Sigmoid colon (tissue), 6 donors: ENCODE measurements at regions not wholly inside any gene's neighbourhood (a gene's known extent, or its start where the extent isn't known, plus 50 kb on each side); places are given as distances from the start of the nearest gene placed in this dataset.

Experiments
- DNase-seq: peaks from one replicate; pipeline ENCODE4 v3.0.0-alpha.2; 2019
- H3K27ac ChIP-seq, 4 donors: fragments of 200-600 bp; sonication (generic); one replicate each; pipeline ENCODE4 v1.5.1; 2016 to 2019; ENCODE audit warnings: mild to moderate bottlenecking in 1 of 4
- H3K27me3 ChIP-seq, 3 donors: fragments of 200-600 bp; sonication (generic); one replicate each; pipeline ENCODE4 v1.5.1; 2019; ENCODE audit warnings: mild to moderate bottlenecking in 1 of 3
- H3K36me3 ChIP-seq, 4 donors: fragments of 200-600 bp; sonication (generic); one replicate each; pipeline ENCODE4 v1.5.1; 2016 to 2019
- H3K4me1 ChIP-seq, 4 donors: fragments of 200-600 bp; sonication (generic); one replicate each; pipeline ENCODE4 v1.5.1; 2017 to 2019
- H3K4me3 ChIP-seq, 4 donors: fragments of 200-600 bp; sonication (generic); one replicate each; pipeline ENCODE4 v1.5.1; 2017 to 2019; ENCODE audit warnings: mild to moderate bottlenecking in 2 of 4, moderate library complexity in 1 of 4
- H3K9me3 ChIP-seq, 4 donors: fragments of 200-600 bp in 3 of 4; sonication (generic) in 3 of 4; one replicate each; pipeline versions ENCODE4 v1.5.1 to v1.6.1; 2013 to 2019
- EP300 ChIP-seq, 4 donors: sonication (generic); formaldehyde crosslinking; IDR thresholded peaks; one replicate each; pipeline ENCODE4 v1.6.1; 2017; ENCODE audit warnings: antibody characterized with exemption in 4 of 4
- POLR2A ChIP-seq, 2 donors: fragments of 450-650 bp; IDR thresholded peaks; one replicate each; pipeline ENCODE4 v1.6.1; 2016; ENCODE audit warnings: antibody characterized with exemption in 2 of 2, mild to moderate bottlenecking in 2 of 2, moderate library complexity in 2 of 2
- POLR2AphosphoS5 ChIP-seq, 4 donors: sonication (generic); formaldehyde crosslinking; IDR thresholded peaks; one replicate each; pipeline ENCODE4 v1.6.1; 2017; ENCODE audit warnings: antibody characterized with exemption in 4 of 4
- WGBS, 2 donors: extraction: QIAGEN DNeasy Blood & Tissue Kit; methylation state at CpG; one replicate each; pipeline ENCODE4 v1.1.7; 2013; 5-methylcytosine and 5-hydroxymethylcytosine counted together
- intact Hi-C: fragments of 100-400 bp; cut with DNase I; formaldehyde crosslinking; loops from one replicate; pipeline ENCODE4 v1.15.1; 2023
- TF ChIP-seq, protein P1 (sequence below), 4 experiments: fragments of 450-650 bp in 3 of 4; fragments of 200-600 bp in 1 of 4; IDR thresholded peaks; one replicate each; pipeline ENCODE4 v1.5.1; 2016 to 2019; ENCODE audit warnings: antibody characterized with exemption in 4 of 4, mild to moderate bottlenecking in 3 of 4, moderate library complexity in 2 of 4
- donor health status: healthy with polysubstance abuse.
- donor health status: healthy.

GRCh38 chr6:145252737-145253136 lies 482.6 kb downstream of the EPM2A start:
- no peak overlapping the region for H3K4me3 ChIP-seq
- intact Hi-C loops: no loop called here
- H3K36me3 ChIP-seq: no peaks in the 10 kb centered on the region
- H3K27me3 ChIP-seq: no peaks in the 10 kb centered on the region
- H3K4me1 ChIP-seq: no peaks in the 10 kb centered on the region
- no peak overlapping the region for H3K27ac ChIP-seq
- no peaks in the 10 kb centered on the region for H3K9me3 ChIP-seq
- no peak for DNase-seq
- TF ChIP-seq POLR2A (IDR thresholded peaks at IDR 0.05) (no peak), EP300 (IDR thresholded peaks at IDR 0.05) (no peak)

- no peaks in the 10 kb centered on the region for H3K9me3 ChIP-seq
- H3K27ac ChIP-seq: no peak overlapping the region
- no peaks in the 10 kb centered on the region for H3K27me3 ChIP-seq
- intact Hi-C loops: no loop called here
- TF ChIP-seq EP300 (IDR thresholded peaks at IDR 0.05) (no peak), POLR2A (IDR thresholded peaks at IDR 0.05) (no peak), POLR2AphosphoS5 (IDR thresholded peaks at IDR 0.05) (no peak)
- TF ChIP-seq, protein P1, sequence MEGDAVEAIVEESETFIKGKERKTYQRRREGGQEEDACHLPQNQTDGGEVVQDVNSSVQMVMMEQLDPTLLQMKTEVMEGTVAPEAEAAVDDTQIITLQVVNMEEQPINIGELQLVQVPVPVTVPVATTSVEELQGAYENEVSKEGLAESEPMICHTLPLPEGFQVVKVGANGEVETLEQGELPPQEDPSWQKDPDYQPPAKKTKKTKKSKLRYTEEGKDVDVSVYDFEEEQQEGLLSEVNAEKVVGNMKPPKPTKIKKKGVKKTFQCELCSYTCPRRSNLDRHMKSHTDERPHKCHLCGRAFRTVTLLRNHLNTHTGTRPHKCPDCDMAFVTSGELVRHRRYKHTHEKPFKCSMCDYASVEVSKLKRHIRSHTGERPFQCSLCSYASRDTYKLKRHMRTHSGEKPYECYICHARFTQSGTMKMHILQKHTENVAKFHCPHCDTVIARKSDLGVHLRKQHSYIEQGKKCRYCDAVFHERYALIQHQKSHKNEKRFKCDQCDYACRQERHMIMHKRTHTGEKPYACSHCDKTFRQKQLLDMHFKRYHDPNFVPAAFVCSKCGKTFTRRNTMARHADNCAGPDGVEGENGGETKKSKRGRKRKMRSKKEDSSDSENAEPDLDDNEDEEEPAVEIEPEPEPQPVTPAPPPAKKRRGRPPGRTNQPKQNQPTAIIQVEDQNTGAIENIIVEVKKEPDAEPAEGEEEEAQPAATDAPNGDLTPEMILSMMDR (IDR thresholded peaks at IDR 0.05): no peak
- H3K36me3 ChIP-seq: no peaks in the 10 kb centered on the region
- H3K4me3 ChIP-seq: no peak overlapping the region
- H3K4me1 ChIP-seq: no peaks in the 10 kb centered on the region
- DNase-seq: no peak
- 80 to 85% methylated on average over 5 of the region's 5 CpGs for WGBS, 2 donors
Observed at GRCh38 chr6:145254649-145255401, 480.5 kb downstream of the EPM2A start.

- Histone ChIP-seq H3K27me3 (no peaks in the 10 kb centered on the region), H3K4me1 (no peaks in the 10 kb centered on the region), H3K36me3 (no peaks in the 10 kb centered on the region), H3K4me3 (no peak overlapping the region), H3K27ac (no peak overlapping the region), H3K9me3 (no peaks in the 10 kb centered on the region)
- WGBS, 2 donors: 80 to 91% methylated on average over 1 of the region's 1 CpG
- intact Hi-C loops: no loop called here
- TF ChIP-seq, protein P1 (IDR thresholded peaks at IDR 0.05): no peak
- TF ChIP-seq POLR2A (IDR thresholded peaks at IDR 0.05) (no peak), EP300 (IDR thresholded peaks at IDR 0.05) (no peak), POLR2AphosphoS5 (IDR thresholded peaks at IDR 0.05) (no peak)
- DNase-seq: no peak
Observed at GRCh38 chr6:145257704-145258103, 477.6 kb downstream of the EPM2A start.

GRCh38 chr6:145258122-145258521 lies 477.2 kb downstream of the EPM2A start:
- WGBS, 2 donors: 76 to 83% methylated on average over 1 of the region's 1 CpG
- intact Hi-C loops: no loop called here
- TF ChIP-seq POLR2A (IDR thresholded peaks at IDR 0.05): no peak
- no peak for TF ChIP-seq POLR2AphosphoS5 (IDR thresholded peaks at IDR 0.05)
- no peak for TF ChIP-seq EP300 (IDR thresholded peaks at IDR 0.05)

GRCh38 chr6:145260484-145261175 lies 474.7 kb downstream of the EPM2A start:
- Histone ChIP-seq H3K27ac (no peak overlapping the region), H3K36me3 (no peaks in the 10 kb centered on the region), H3K4me3 (no peak overlapping the region), H3K9me3 (no peaks in the 10 kb centered on the region), H3K4me1 (no peaks in the 10 kb centered on the region), H3K27me3 (no peaks in the 10 kb centered on the region)
- TF ChIP-seq EP300 (IDR thresholded peaks at IDR 0.05): no peak
- no peak for TF ChIP-seq POLR2A (IDR thresholded peaks at IDR 0.05)
- no peak for TF ChIP-seq POLR2AphosphoS5 (IDR thresholded peaks at IDR 0.05)
- TF ChIP-seq, protein P1 (IDR thresholded peaks at IDR 0.05): no peak
- intact Hi-C loops: no loop called here
- WGBS, 2 donors: 93 to 94% methylated on average over 2 of the region's 2 CpGs
- DNase-seq: no peak

More at GRCh38 chr6:145258122-145258521, 477.2 kb downstream of the EPM2A start:
- H3K4me1 ChIP-seq: no peaks in the 10 kb centered on the region
- no peaks in the 10 kb centered on the region for H3K36me3 ChIP-seq
- no peak for DNase-seq
- H3K9me3 ChIP-seq: no peaks in the 10 kb centered on the region
- H3K4me3 ChIP-seq: no peak overlapping the region
- H3K27ac ChIP-seq: no peak overlapping the region
- no peaks in the 10 kb centered on the region for H3K27me3 ChIP-seq
